ENCODE measurements at regions not wholly inside any gene's neighbourhood (a gene's known extent, or its start where the extent isn't known, plus 50 kb on each side); places are given as distances from the start of the nearest gene placed in this dataset.

DNA sequence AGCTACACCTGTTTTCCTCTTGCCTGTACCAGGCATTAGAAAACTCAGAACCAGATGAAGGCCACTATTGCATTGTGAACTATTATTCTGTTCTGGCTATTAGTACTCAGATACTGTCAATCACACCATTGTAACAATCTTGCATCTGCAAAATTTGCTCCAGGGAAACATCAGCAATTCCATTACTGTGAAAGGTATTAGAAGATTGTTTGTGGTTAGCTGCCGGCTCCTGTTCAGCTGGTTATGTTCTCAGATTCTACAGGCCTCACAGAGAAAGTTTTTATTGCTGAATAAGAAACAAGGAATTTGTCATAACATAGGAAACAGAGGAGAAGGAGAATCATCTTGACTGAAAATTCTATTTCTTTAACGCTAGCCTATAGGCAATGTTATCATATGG is 179.9 kb downstream of the PLOD2 start:
- DNase-seq = no peak

DNA sequence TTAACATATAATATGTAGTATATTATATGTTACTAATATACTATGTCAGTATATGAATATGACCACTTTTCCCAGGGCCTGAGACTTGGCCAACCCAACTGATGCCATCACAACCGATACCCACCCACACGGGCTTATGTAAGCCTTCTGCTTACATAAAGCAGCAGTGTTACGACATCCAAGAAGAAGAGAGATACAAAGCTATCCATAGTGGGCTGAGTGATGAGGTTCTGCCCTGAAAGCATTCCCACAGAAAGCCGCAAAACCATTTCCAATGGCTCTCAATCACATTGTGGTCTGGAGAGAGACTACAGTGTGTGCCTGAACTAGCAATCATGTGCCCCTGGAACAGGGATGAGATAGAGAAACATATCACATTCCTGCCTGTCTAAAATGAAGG is 177.9 kb downstream of the PLOD2 start:
- no peak for DNase-seq
